HL-60 (cell line): ENCODE measurements at regions not wholly inside any gene's neighbourhood (a gene's known extent, or its start where the extent isn't known, plus 50 kb on each side); places are given as distances from the start of the nearest gene placed in this dataset.

Experiments used
- CTCF ChIP-seq: IDR thresholded peaks from one replicate; pipeline ENCODE4 v1.5.1; 2011; ENCODE audit warnings: low read length, control low read depth, inconsistent platforms; ENCODE audit not compliant: insufficient read depth
- GABPA ChIP-seq: IDR thresholded peaks from 2 replicates; pipeline ENCODE4 v1.6.1; 2012; ENCODE audit warnings: low read depth
- POLR2AphosphoS5 ChIP-seq: IDR thresholded peaks from 2 replicates; pipeline ENCODE4 v1.6.1; 2012; ENCODE audit warnings: low read depth
- REST ChIP-seq: IDR thresholded peaks from 2 replicates; pipeline ENCODE4 v1.6.1; 2012; ENCODE audit warnings: low read depth; ENCODE audit not compliant: insufficient replicate concordance

- no peak for TF ChIP-seq CTCF
- no peak for TF ChIP-seq REST
- TF ChIP-seq GABPA = no peak
- no peak for TF ChIP-seq POLR2AphosphoS5
These were observed 238.3 kb downstream of the HACE1 start for GRCh38 chr6:104621396-104621795.
